ENCODE measurements at regions not wholly inside any gene's neighbourhood (a gene's known extent, or its start where the extent isn't known, plus 50 kb on each side); places are given as distances from the start of the nearest gene placed in this dataset.
A peak's percentile ranks its signal among the peaks of the same experiment; 100 is the strongest.

DNA sequence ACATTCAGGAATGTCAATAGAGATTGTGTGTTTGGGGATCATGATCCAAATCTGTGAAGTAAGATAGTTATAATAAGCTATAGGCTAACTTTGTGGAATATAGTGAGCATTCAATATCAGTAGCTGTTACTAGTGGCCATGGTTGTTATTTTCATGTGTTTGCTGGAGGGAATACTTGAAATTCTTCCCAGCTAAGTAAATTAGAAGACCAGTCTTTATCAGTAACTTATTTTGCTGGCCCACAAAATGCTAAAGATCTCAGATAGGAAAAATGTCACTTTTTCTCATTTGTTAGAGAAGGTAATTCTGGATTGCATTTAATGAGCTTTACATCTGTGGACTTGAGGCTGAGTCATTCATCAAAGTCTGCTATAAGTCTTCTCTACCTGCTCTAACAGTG, 156.1 kb upstream of the LRRC7 start:
- DNase-seq (ENCODE audit: low spot score), result no peak
- FAIRE-seq, result no peak

DNA sequence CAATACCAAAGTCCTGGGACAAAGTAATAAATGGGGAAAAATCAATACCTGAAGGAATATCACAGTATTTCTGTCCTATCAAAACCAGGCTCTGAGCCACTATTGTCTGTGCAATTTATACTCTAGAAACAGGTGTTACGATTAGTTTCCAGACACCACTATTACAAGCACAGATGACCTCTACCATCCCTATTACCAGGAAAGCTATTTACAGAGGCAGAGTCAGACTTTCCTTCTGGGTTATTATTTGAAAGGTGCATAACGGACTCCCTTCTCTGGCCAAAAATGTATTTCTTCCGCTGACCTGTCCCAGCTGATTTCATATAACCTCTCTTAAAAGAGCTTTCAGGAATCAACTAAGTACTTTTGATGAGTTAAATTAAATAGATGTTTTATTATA, 154.6 kb upstream of the LRRC7 start:
- no peak for FAIRE-seq

DNA sequence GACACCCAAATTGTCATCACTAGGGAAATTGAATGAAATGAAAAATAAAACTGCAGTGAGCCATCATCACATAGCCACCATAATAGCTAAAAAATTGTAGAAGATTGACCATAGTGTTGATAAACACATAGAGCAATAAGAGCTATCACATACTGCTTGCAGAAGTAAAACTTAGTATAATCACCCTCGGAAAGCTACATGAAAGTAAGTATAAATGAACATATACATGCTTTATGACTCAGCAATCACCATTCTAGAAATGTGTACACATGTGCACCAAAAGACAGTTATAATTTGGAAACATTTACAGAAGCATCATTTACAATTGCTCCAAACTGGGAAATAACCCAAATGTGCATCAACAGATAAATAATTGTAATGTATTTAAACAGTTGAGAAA, 153.1 kb upstream of the LRRC7 start:
- FAIRE-seq, result no peak

More for the DNA sequence above, 154.6 kb upstream of the LRRC7 start:
- DNase-seq (ENCODE audit: low spot score), result no peak

DNA sequence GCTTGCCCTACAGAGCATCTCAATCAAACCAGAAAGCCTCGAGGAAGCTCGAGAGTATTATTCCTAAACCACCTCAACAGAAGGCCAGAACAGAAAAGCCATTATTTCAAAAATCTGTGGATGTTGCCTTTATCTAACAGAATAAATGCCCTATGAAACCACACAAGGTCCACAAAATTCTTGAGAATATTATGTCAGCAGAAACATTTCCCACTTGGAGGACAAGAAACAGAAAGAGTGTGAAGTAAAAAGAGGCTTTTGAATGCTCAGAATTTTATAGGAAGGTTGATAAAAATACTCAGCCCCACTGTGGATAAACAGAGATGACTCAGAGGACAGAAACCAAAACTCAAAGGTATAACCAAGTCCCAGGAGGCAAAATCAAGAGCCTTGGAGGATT, 146.4 kb upstream of the LRRC7 start:
- DNase-seq (ENCODE audit: low spot score), result peak; percentile 30
- FAIRE-seq, result no peak

More for the DNA sequence above, 153.1 kb upstream of the LRRC7 start:
- DNase-seq (ENCODE audit: low spot score), result no peak

DNA sequence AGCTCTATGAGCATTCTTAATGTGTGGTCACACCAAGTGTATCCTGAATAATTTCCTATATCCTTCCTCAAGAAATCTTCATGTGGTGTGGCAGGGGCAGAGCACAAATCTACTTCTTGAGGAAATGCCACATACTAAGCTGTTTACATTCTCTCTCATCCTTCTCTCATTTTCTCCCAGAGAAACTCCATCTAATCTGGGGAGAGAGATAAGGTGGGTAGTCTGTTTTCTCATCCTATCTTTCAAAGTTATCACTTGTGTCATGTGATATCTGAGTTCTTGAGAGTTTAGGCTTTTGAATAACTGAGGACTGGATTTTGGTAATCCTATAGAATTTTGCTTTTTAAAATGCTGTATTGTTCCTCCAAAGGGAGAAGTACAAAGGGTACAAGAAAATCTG, 141.9 kb upstream of the LRRC7 start:
- DNase-seq (ENCODE audit: low spot score), result no peak

DNA sequence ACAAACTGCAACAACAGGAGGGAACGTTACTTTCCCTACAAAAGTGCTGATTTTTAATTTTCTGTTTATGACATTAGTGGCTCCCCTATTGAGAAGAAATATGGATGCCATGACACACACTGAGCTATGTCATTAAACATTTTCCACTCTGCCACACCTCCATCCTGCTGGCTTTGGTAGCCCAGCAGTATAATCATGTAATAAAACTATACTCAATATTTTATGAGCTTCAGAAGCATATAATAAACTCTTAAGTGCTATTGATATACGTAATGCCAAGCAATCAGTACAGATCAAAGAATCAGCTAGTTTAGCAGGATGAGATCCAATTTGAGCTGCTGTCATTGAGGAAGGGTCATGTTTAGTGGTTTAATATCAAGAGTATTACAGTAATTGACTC, 141.3 kb upstream of the LRRC7 start:
- FAIRE-seq, result no peak

More for the DNA sequence above, 141.9 kb upstream of the LRRC7 start:
- no peak for FAIRE-seq

DNA sequence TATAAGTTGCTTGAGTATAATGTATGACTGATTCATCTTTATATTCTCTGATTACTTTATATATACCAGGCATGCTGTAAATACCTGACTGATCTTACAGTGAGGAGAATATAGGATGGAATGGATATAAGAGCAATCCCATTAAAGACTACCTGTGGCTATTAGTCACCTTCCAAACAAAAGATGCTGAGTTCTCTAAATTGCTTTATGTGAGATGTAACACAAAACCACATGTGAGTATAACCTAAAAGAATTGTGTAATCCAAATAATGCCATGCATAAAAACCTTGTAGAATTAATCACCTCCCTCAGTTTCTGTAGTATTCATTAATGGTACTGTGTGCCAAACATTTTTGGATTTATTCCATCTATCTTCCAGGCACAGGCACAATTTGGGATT, 134.6 kb upstream of the LRRC7 start:
- FAIRE-seq (no peak), DNase-seq (ENCODE audit: low spot score) (no peak)

More for the DNA sequence above, 141.3 kb upstream of the LRRC7 start:
- DNase-seq (ENCODE audit: low spot score), result no peak

DNA sequence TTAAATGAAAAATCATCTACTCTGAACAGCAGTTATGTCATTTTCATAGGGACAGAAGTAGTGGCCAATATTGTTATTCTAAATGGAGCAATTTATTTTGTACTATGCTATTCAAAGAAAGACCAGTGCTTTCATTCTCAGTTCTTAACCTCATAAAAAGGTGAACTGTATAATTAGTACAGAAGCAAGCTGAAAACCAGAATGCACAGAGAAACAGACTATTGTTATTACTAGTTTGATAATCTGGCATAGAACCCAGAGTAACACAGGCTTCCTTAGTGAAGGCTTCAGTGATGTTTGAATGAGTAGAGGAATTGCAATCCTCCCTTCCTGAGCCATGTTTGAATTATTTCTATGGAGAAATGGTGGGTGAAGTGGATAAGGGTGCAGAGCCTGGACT, 131.6 kb upstream of the LRRC7 start:
- DNase-seq (ENCODE audit: low spot score) (no peak), FAIRE-seq (no peak)

DNA sequence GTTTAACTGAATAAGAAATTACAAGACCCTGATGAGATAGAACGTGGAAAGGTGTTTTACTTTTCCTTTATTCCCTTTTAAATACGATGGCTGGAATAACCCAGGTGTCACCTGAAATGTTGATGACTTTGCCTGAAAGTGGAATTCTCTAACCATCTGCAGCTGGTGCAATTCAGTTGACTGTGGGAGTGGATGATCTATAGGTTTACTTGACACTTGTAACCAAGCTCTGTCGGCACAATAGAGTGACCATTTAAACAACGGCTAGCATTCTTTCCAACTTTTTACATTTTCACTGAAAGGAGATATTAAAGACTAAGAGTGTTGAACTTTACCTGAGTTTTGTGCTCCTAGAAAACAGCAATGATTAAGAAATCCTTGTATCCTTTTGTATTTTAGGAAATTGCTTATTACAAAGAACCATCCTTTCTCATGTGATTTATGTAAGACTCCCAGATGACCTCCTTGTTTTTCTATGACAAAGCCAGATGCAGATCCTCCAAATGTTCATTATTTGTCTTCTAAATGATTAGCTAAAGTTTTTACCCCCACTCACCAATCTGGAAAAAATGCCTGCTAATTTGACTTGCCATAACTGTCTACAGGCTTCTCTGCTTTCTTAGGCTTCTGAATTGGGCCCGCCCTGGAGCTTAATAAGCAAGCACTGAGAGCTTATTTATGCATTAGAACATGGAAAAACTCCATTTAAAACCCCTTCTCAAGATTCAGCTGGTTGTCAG, 129.5 kb upstream of the LRRC7 start:
- DNase-seq (ENCODE audit: low spot score), result no peak
- no peak for FAIRE-seq

DNA sequence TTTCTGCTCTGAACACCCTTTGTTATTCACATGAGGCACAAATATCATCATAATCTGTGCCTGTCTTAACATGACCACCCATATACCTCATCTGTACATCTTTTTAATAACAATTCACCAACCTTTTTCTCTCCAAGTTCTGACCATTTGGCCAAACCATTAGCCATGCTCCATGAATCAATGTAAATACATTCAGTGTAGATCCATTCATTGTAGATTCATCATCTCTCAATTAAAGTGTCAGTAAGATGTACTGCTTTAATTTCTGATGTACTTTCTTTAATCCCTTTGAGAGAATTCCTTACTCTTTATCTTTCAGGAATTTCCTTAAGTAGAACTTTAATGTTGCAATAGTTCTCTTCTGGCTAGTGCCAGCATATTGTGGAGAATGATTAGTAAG, 126.2 kb upstream of the LRRC7 start:
- FAIRE-seq (no peak), DNase-seq (ENCODE audit: low spot score) (no peak)

DNA sequence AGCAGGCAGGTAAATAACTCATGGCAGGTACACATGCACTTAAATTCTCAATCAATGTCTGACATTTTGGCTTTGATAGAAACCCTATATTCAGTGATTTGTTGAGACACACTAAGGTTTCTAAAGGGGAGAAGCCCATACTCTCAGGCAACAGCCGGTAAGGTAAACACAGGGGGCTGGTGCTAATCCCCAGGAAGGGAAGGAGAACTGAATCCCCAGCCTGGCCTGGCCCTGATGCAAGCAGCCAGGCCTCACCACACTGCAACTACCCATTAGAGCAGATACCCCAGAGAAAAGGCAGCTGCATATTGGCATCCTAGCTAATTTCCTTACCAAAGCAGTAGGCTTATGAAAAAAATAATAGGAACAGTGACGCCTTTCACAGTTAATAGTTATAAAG, 116.5 kb upstream of the LRRC7 start:
- no peak for DNase-seq (ENCODE audit: low spot score)
- no peak for FAIRE-seq

DNA sequence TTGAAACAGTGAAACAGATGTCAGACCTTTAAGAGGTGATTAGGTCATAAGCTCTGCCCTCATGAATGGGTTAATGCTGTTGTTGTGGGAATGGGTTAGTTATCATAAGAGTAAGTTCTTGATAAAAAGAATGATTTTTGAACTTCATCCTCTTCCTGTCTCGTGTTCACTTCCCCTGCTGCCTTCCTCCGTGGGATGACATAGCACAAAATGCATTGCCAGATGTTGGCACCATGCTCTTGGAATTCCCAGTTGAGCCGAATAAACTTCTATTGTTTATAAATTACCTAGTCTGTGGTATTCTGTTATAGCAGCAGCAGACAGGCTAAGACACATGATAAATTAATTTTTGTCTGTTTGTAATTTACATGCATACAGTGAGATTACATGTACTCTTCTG, 112.0 kb upstream of the LRRC7 start:
- no peak for FAIRE-seq
- no peak for DNase-seq (ENCODE audit: low spot score)

DNA sequence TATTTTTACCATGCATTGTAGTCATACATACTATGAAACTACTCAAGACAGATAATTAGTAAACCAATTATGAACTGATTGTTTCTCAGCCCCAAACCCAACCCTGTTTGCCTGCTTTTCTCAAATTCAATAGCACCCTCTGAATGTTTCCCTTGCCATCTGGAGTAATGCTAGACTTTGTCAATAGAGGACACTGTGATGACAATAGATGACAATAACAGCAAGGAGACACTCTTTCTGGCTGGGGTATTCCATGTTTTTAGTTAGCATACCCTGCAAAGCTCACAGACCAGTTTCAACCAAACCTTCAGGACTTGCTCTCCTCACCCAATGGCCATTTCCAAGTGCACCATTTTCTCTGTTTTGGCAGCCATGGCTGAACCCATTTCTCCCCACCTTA, 108.5 kb upstream of the LRRC7 start:
- DNase-seq (ENCODE audit: low spot score), result no peak
- FAIRE-seq, result no peak

DNA sequence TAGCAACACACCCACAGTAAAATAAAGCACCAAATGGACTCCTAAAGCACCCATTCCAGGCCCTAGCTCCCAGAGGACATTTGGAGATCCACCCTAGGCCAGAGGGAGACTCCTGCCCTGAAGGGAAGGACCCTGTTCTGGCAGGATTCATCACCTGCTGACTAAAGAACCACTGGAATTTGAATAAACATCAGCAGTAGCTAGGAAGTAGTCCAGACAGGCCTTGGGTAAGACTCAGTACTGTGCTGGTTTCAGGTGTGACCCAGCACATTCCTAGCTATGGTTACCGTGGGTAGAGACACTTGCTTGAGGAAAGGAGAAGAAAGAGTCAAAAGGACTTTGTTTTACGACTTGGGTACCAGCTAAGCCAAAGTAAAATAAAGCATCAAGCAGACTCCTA, 92.7 kb upstream of the LRRC7 start:
- FAIRE-seq (no peak), DNase-seq (ENCODE audit: low spot score) (no peak)

DNA sequence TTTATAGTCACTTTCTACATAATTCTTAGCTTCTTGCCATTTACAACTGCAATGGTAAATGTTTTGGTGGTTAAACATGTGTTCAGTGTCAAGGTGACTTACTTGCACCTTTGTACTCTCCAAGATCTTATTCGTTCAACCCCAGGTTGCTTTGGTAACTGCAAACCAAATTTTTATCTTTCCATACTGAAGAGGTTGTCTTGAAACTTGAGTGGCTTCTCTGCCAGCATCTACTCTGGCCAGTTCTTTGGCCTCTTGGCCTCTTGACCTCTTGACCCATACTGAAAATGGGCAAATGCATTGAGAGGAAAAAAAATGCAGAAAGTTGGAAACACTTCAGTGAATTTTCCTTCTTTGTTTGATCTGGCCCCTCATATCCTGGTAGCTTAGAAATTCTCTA, 88.0 kb upstream of the LRRC7 start:
- DNase-seq (ENCODE audit: low spot score) (no peak), FAIRE-seq (no peak)

DNA sequence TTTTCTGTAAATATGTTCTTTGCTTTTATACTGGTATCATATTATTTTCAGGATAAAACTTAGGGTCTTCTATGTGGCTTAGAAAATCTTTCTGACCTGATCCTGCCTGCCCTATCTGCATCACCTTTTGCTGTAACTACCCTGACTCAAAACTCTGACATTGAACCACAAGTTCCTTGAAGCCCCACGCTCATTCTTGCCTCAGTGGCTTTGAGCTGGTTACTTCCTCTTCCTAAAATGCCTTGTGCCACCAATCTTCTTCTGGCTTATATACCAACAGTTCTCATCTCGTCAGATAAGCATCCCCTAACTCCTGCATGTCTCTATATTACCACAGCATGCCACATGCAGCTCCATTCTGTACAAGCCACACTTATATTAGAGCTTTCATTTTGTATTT, 84.5 kb upstream of the LRRC7 start:
- DNase-seq (ENCODE audit: low spot score) (no peak), FAIRE-seq (no peak)

DNA sequence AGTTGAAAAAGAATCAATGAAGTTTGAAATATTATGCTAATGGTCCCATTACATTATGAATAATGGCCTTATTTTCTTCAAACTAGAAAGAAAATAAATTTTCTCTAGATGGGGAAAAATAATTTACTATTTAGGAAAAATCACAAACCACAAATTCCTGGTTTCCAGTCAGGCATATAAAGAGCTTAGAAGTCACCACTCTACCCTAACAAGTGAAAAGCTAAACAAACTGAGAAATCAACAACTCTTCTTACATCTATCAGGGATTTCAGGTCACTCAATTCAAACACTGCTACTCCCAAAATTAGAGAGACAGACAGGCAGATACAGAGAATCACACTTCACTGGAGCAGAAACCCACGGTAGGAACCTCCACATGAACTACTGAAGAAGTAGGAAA, 82.1 kb upstream of the LRRC7 start:
- FAIRE-seq (no peak), DNase-seq (ENCODE audit: low spot score) (no peak)

DNA sequence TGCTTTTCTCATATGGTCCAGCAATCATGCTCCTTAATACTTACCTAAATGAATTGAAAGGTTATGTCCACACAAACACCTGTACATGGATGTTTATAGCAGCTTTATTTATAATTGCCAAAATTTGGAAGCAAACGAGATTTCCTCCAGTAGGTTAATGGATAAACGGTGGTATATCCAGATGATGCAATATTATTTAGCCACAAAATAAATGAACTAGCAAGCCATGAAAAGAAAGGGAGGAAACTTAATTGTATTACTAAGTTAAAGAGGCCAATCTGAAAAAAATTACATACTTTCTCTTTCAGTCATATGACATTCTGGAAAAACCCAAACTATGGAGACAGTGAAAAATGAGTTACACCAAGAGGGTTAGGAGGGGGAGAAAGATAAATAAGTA, 76.3 kb upstream of the LRRC7 start:
- DNase-seq (ENCODE audit: low spot score), result no peak
- FAIRE-seq, result no peak

DNA sequence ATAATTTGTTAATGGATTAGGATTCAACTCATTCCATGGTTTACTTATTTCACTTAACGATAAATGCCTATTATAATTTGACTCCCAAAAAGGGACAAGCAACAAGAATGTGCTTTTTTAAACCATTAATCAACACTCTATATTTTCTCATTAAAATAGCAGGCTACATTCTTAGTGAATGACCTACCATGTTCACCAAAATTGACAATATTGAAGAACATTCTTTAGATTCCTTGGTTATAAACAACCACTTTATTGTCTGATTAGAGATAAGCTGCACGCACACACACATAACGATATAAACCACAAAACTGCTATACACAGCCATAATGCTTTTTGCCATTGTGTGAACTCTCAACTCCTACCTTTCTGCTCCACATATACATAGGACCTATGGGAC, 75.4 kb upstream of the LRRC7 start:
- FAIRE-seq, result no peak
- DNase-seq (ENCODE audit: low spot score), result no peak

DNA sequence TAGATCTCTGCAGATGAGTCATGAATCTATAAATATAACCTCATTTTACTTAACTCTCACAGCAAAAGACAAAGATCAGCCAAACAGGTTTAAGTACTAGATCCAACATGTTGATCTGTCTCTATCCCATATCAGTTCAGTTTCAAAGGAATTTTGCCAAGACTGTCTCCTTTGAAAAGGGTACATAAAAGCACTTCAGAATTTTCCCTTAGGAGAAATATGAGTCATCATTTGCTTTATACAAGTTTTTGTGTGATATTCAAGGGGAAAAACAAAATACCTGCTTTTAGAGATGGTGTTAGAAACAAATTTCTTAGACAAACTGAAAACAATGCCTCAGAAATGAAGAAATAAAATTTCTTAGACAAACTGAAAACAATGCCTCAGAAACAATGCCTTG, 73.5 kb upstream of the LRRC7 start:
- DNase-seq (ENCODE audit: low spot score) (peak; percentile 12), FAIRE-seq (no peak)

DNA sequence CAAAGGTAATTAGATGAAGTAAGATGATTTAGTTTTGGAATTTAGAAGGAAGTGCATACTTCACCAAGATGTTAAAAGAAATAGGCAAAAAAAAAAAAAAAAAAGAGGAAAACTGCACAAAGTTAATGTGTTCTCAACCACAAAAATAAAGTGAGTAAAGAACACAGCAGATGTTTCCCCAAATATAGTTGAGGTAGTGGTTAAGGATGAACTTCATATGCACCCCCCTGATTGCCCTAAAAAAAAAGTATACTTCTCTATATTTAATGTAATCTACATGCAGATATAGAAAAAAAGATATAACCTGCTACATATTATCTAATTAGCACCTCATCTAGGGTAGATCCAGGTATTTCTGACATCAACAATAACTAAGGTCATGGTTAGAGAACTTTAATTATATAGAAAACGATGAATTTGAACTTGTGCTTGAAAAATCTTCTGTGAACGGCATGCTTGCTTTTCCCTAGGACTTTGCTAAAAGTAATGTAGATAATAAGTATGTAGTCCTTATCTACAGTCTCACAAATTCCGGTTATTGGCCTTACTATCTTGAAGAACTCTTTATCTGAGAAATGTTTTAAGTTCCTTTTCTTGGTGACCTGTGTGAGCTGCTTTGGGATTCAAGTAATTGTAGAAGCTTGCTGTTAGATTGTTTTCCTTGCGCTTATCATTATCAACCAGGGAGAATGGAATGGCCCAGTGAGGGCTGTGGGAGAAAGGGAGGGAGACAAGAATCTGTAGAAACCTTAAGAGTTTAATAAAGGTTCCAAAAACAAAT, 70.1 kb upstream of the LRRC7 start:
- DNase-seq (ENCODE audit: low spot score), result no peak
- FAIRE-seq, result no peak

DNA sequence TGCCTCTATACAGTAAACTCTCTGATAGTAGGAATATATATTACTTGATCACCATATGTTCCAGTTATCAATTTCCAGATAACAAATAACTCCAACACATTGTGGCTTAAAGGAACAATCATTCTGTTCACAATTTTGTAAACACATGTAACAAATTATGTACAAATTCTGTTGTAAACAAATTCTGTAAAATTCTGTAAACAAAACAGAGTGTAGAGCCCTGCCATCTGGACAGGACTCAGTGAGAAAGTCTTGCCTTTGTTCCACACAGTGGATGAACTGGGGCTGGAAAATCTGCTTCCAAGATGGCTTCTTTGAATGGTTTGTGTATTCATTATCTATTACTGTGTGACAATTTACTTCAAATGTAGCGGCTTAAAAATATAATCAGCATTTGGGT, 69.0 kb upstream of the LRRC7 start:
- FAIRE-seq, result no peak
- DNase-seq (ENCODE audit: low spot score), result no peak

DNA sequence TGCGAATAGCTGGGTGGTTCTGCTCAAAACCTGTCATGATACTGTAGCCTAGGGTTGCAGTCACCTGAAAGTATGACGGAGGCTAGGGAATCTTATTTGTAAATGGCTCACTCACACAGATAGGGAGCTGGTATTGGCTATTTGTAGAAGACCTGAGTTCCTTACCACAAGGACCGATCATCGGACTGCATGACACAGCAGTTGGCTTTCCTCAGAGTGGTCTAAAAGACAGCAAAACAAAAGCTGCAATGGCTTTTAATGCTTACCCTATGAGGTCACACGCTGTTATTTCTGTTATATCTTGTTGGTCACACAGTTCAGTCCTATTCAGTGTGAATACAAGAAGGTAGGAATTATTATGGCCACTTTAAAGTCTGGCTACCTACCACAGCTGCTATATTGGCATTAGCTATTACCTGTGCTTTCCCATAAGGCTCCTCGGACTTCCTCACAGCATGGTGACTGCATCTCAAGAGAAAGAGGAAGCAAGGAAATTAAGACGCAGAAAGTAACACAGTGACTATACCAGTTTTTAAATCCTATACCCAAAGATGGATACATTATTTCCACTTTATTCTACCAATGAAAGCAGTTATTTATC, 68.4 kb upstream of the LRRC7 start:
- DNase-seq (ENCODE audit: low spot score) (no peak), FAIRE-seq (no peak)
